ENCODE measurements at regions not wholly inside any gene's neighbourhood (a gene's known extent, or its start where the extent isn't known, plus 50 kb on each side); places are given as distances from the start of the nearest gene placed in this dataset.

DNA sequence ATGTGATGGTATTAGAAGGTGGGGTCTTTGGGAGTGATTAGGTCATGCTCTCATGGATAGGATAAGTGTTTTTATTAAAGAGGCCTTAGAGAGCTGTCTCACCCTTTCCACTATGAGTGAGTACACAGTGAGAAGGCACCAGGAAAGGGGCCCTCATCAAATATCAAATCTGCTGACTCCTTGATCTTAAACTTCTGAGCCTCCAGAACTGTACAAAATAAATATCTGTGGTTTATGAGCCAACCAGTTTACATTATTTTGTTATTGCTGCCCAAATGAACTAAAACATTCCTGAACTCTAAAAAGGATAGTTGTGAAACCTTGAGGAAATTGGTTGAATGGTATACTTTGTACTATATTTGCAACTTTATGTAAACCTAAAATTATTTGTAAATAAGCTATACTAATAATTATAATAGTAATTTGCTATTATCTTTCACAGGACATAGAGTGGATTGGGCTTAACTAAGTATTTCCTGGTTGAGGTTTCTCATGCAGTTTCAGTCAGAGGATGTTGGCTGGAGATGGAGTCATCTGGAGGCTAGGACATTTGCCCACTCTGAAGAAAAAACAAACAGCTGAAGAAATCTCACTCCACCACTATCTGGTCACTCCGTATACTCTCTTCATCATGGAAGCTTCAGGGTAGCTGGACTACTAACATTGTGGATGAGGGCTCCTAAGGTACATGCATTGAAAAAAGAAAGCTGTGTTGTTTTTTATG, 1068.6 kb upstream of the CADM2 start:
- TF ChIP-seq, protein P1, sequence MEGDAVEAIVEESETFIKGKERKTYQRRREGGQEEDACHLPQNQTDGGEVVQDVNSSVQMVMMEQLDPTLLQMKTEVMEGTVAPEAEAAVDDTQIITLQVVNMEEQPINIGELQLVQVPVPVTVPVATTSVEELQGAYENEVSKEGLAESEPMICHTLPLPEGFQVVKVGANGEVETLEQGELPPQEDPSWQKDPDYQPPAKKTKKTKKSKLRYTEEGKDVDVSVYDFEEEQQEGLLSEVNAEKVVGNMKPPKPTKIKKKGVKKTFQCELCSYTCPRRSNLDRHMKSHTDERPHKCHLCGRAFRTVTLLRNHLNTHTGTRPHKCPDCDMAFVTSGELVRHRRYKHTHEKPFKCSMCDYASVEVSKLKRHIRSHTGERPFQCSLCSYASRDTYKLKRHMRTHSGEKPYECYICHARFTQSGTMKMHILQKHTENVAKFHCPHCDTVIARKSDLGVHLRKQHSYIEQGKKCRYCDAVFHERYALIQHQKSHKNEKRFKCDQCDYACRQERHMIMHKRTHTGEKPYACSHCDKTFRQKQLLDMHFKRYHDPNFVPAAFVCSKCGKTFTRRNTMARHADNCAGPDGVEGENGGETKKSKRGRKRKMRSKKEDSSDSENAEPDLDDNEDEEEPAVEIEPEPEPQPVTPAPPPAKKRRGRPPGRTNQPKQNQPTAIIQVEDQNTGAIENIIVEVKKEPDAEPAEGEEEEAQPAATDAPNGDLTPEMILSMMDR (tag by site-specific recombination; IDR thresholded peaks at IDR 0.05), result no peak
- TF ChIP-seq, protein P2, sequence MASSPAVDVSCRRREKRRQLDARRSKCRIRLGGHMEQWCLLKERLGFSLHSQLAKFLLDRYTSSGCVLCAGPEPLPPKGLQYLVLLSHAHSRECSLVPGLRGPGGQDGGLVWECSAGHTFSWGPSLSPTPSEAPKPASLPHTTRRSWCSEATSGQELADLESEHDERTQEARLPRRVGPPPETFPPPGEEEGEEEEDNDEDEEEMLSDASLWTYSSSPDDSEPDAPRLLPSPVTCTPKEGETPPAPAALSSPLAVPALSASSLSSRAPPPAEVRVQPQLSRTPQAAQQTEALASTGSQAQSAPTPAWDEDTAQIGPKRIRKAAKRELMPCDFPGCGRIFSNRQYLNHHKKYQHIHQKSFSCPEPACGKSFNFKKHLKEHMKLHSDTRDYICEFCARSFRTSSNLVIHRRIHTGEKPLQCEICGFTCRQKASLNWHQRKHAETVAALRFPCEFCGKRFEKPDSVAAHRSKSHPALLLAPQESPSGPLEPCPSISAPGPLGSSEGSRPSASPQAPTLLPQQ (tag by site-specific recombination; IDR thresholded peaks at IDR 0.05), result no peak
- TF ChIP-seq, protein P3, sequence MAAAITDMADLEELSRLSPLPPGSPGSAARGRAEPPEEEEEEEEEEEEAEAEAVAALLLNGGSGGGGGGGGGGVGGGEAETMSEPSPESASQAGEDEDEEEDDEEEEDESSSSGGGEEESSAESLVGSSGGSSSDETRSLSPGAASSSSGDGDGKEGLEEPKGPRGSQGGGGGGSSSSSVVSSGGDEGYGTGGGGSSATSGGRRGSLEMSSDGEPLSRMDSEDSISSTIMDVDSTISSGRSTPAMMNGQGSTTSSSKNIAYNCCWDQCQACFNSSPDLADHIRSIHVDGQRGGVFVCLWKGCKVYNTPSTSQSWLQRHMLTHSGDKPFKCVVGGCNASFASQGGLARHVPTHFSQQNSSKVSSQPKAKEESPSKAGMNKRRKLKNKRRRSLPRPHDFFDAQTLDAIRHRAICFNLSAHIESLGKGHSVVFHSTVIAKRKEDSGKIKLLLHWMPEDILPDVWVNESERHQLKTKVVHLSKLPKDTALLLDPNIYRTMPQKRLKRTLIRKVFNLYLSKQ (tag by site-specific recombination; IDR thresholded peaks at IDR 0.05; ENCODE audit: borderline replicate concordance), result no peak
- TF ChIP-seq ZBTB1 (tag by site-specific recombination; IDR thresholded peaks at IDR 0.05), result no peak
- TF ChIP-seq ZNF324 (tag by site-specific recombination; IDR thresholded peaks at IDR 0.05), result no peak
- no peak for TF ChIP-seq HOXC10 (CRISPR knock-in tag; IDR thresholded peaks at IDR 0.05)
- no peak for TF ChIP-seq ZNF501 (tag by site-specific recombination; IDR thresholded peaks at IDR 0.05)
- TF ChIP-seq, protein P4, sequence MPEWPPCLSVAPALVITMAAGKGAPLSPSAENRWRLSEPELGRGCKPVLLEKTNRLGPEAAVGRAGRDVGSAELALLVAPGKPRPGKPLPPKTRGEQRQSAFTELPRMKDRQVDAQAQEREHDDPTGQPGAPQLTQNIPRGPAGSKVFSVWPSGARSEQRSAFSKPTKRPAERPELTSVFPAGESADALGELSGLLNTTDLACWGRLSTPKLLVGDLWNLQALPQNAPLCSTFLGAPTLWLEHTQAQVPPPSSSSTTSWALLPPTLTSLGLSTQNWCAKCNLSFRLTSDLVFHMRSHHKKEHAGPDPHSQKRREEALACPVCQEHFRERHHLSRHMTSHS (tag by site-specific recombination; IDR thresholded peaks at IDR 0.05), result no peak
- TF ChIP-seq ZBTB17 (tag by site-specific recombination; IDR thresholded peaks at IDR 0.05), result no peak
- TF ChIP-seq, protein P5, sequence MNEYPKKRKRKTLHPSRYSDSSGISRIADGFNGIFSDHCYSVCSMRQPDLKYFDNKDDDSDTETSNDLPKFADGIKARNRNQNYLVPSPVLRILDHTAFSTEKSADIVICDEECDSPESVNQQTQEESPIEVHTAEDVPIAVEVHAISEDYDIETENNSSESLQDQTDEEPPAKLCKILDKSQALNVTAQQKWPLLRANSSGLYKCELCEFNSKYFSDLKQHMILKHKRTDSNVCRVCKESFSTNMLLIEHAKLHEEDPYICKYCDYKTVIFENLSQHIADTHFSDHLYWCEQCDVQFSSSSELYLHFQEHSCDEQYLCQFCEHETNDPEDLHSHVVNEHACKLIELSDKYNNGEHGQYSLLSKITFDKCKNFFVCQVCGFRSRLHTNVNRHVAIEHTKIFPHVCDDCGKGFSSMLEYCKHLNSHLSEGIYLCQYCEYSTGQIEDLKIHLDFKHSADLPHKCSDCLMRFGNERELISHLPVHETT (tag by site-specific recombination; IDR thresholded peaks at IDR 0.05), result no peak
- TF ChIP-seq ZNF121 (tag by site-specific recombination; IDR thresholded peaks at IDR 0.05), result no peak
- TF ChIP-seq ZNF23 (tag by site-specific recombination; IDR thresholded peaks at IDR 0.05; ENCODE audit: borderline replicate concordance), result no peak

All from HEK293 (cell line).